ENCODE measurements at regions not wholly inside any gene's neighbourhood (a gene's known extent, or its start where the extent isn't known, plus 50 kb on each side); places are given as distances from the start of the nearest gene placed in this dataset.

- no peak for DNase-seq
Measured at GRCh38 chr3:63048367-63049326, 173.4 kb upstream of the CADPS start.

- DNase-seq, result no peak
Measured at GRCh38 chr3:63050548-63051177, 175.4 kb upstream of the CADPS start.

- DNase-seq, result no peak
Measured at GRCh38 chr3:63051920-63052319, 176.7 kb upstream of the CADPS start.

- no peak for DNase-seq
Measured at GRCh38 chr3:63056932-63057331, 181.7 kb upstream of the CADPS start.

GRCh38 chr3:63060412-63060811 is 185.2 kb upstream of the CADPS start:
- DNase-seq, result no peak

GRCh38 chr3:63061449-63061848 is 186.2 kb upstream of the CADPS start:
- DNase-seq, result no peak

- no peak for DNase-seq
Measured at GRCh38 chr3:63064209-63064755, 189.1 kb upstream of the CADPS start.

GRCh38 chr3:63067999-63068645 is 192.9 kb upstream of the CADPS start:
- DNase-seq, result no peak

GRCh38 chr3:63069806-63070475 is 194.7 kb upstream of the CADPS start:
- DNase-seq, result no peak

- no peak for DNase-seq
Measured at GRCh38 chr3:63070476-63070810, 195.2 kb upstream of the CADPS start.

- no peak for DNase-seq
Measured at GRCh38 chr3:63076357-63076756, 201.1 kb upstream of the CADPS start.

- no peak for DNase-seq
Measured at GRCh38 chr3:63086190-63086589, 191.9 kb upstream of the SYNPR start.

- DNase-seq, result no peak
Measured at GRCh38 chr3:63089007-63089750, 188.9 kb upstream of the SYNPR start.

- DNase-seq, result no peak
Measured at GRCh38 chr3:63089751-63090132, 188.4 kb upstream of the SYNPR start.

GRCh38 chr3:63090656-63091055 is 187.5 kb upstream of the SYNPR start:
- DNase-seq, result no peak

- DNase-seq, result no peak
Measured at GRCh38 chr3:63092515-63092914, 185.6 kb upstream of the SYNPR start.

GRCh38 chr3:63094642-63095408 is 183.3 kb upstream of the SYNPR start:
- no peak for DNase-seq

- no peak for DNase-seq
Measured at GRCh38 chr3:63096248-63097058, 181.7 kb upstream of the SYNPR start.

GRCh38 chr3:63097396-63097795 is 180.7 kb upstream of the SYNPR start:
- DNase-seq, result no peak

GRCh38 chr3:63116922-63117321 is 161.2 kb upstream of the SYNPR start:
- DNase-seq, result no peak

- no peak for DNase-seq
Measured at GRCh38 chr3:63124090-63124489, 154.0 kb upstream of the SYNPR start.
